SK-N-SH (cell line): ENCODE measurements at regions not wholly inside any gene's neighbourhood (a gene's known extent, or its start where the extent isn't known, plus 50 kb on each side); places are given as distances from the start of the nearest gene placed in this dataset.

Experiments used
- CTCF ChIA-PET: fragments of 300-600, 350-600 bp; formaldehyde crosslinking; extraction: SDS; loops from one replicate; lab custom pipeline; 2021; lab: Yijun Ruan, JAX
- POLR2A ChIA-PET: fragments of 350-600 bp; sonication (Branson Sonifier 250); formaldehyde crosslinking; extraction: SDS; loops from one replicate; lab custom pipeline; 2020; ENCODE audit warnings: antibody characterized with exemption, inconsistent platforms; lab: Yijun Ruan, JAX
- DNase-seq: peaks from one replicate; pipeline ENCODE4 v3.0.0; 2012
- H2AFZ ChIP-seq: fragments of 200-600 bp; sonication (generic); 2 replicates; pipeline ENCODE4 v1.8.1; 2016; ENCODE audit warnings: antibody characterized with exemption, mild to moderate bottlenecking, low read depth
- H3F3A ChIP-seq: fragments of 200-600 bp; sonication (generic); replicated peaks from 2 replicates; pipeline ENCODE3; 2016; ENCODE audit warnings: antibody characterized with exemption, mild to moderate bottlenecking; ENCODE audit not compliant: insufficient read depth
- H3K27ac ChIP-seq, 2 experiments: fragments of 200-500 bp in 1 of 2; fragments of 200-600 bp in 1 of 2; sonication (Bioruptor generic) in 1 of 2; sonication (generic), shearing (Covaris generic) in 1 of 2; 2 replicates each; pipeline versions ENCODE4 v1.5.1 to v1.6.1; 2014 to 2016; ENCODE audit warnings: low read depth in 2 of 2, inconsistent platforms in 1 of 2, low read length in 1 of 2, mild to moderate bottlenecking in 1 of 2, mixed read lengths in 1 of 2
- H3K27me3 ChIP-seq: fragments of 200-600 bp; sonication (generic), shearing (Covaris generic); 2 replicates; pipeline ENCODE4 v1.6.1; 2016; ENCODE audit warnings: mixed run types; ENCODE audit not compliant: insufficient read depth
- H3K36me3 ChIP-seq, 2 experiments: fragments of 200-500 bp in 1 of 2; fragments of 200-600 bp in 1 of 2; sonication (Bioruptor generic) in 1 of 2; sonication (generic) in 1 of 2; replicated peaks in 1 of 2; 2 replicates each; pipeline versions ENCODE3 to v1.5.1; 2014 to 2016; ENCODE audit warnings: low read length in 1 of 2, mild to moderate bottlenecking in 1 of 2; ENCODE audit not compliant: insufficient read depth in 2 of 2, control insufficient read depth in 1 of 2
- H3K4me1 ChIP-seq, 2 experiments: fragments of 200-500 bp in 1 of 2; fragments of 200-600 bp in 1 of 2; sonication (Bioruptor generic) in 1 of 2; sonication (generic), shearing (Covaris generic) in 1 of 2; 2 replicates each; pipeline versions ENCODE4 v1.5.1 to v1.6.1; 2014 to 2016; ENCODE audit warnings: low read depth in 1 of 2, low read length in 1 of 2, mixed run types in 1 of 2; ENCODE audit not compliant: insufficient read depth in 2 of 2, control insufficient read depth in 1 of 2
- H3K4me2 ChIP-seq: fragments of 200-600 bp; sonication (generic), shearing (Covaris generic); 2 replicates; pipeline ENCODE4 v1.6.1; 2017; ENCODE audit warnings: mixed run types
- H3K4me3 ChIP-seq, 2 experiments: fragments of 200-500 bp in 1 of 2; fragments of 200-600 bp in 1 of 2; sonication (Bioruptor generic) in 1 of 2; sonication (generic), shearing (Covaris generic) in 1 of 2; 2 replicates each; pipeline versions ENCODE4 v1.5.1 to v1.8.1; 2014 to 2016; ENCODE audit warnings: low read depth in 2 of 2, inconsistent platforms in 1 of 2, low read length in 1 of 2, mild to moderate bottlenecking in 1 of 2, mixed read lengths in 1 of 2, moderate library complexity in 1 of 2
- H3K79me2 ChIP-seq: fragments of 200-600 bp; sonication (generic); 2 replicates; pipeline ENCODE4 v1.8.1; 2017; ENCODE audit warnings: mild to moderate bottlenecking; ENCODE audit not compliant: insufficient read depth
- H3K9ac ChIP-seq: fragments of 200-600 bp; sonication (generic); 2 replicates; pipeline ENCODE4 v1.6.1; 2017; ENCODE audit warnings: mixed run types
- H3K9me2 ChIP-seq: fragments of 200-600 bp; sonication (generic); 2 replicates; pipeline ENCODE4 v1.6.1; 2017; ENCODE audit warnings: mixed run types
- H3K9me3 ChIP-seq: fragments of 200-600 bp; sonication (generic); 2 replicates; pipeline ENCODE4 v1.6.1; 2017; ENCODE audit warnings: mixed run types, mild to moderate bottlenecking, moderate library complexity
- H4K20me1 ChIP-seq: fragments of 200-600 bp; sonication (generic); 2 replicates; pipeline ENCODE4 v1.6.1; 2017; ENCODE audit warnings: mild to moderate bottlenecking, mixed run types; ENCODE audit not compliant: insufficient read depth
- ELF1 ChIP-seq: IDR thresholded peaks from 2 replicates; pipeline ENCODE4 v1.4.0; 2012
- GATA2 ChIP-seq: sonication (generic); formaldehyde crosslinking; IDR thresholded peaks from 2 replicates; pipeline ENCODE4 v1.5.0; 2020; ENCODE audit warnings: mild to moderate bottlenecking, missing genetic modification reagents
- NRF1 ChIP-seq: IDR thresholded peaks from 2 replicates; pipeline ENCODE4 v1.6.1; 2012; ENCODE audit warnings: low read depth, mild to moderate bottlenecking, low read length
- PBX3 ChIP-seq: IDR thresholded peaks from 2 replicates; pipeline ENCODE4; 2012
- RCOR1 ChIP-seq: fragments of 150-350 bp; IDR thresholded peaks from 2 replicates; pipeline ENCODE4 v1.6.1; 2017; ENCODE audit warnings: antibody characterized with exemption, low read length
- RFX5 ChIP-seq: IDR thresholded peaks from 2 replicates; pipeline ENCODE4 v1.6.1; 2012; ENCODE audit warnings: mild to moderate bottlenecking, improper control_type of control experiment, low read length
- TAF1 ChIP-seq: IDR thresholded peaks from 2 replicates; pipeline ENCODE4 v1.6.1; 2012; ENCODE audit warnings: low read depth, mild to moderate bottlenecking, low read length, moderate library complexity, borderline replicate concordance
- USF2 ChIP-seq: fragments of 150-350 bp; IDR thresholded peaks from 2 replicates; pipeline ENCODE4 v1.6.1; 2017; ENCODE audit warnings: antibody characterized with exemption, low read length, low read depth, borderline replicate concordance
- YY1 ChIP-seq: IDR thresholded peaks from 2 replicates; pipeline ENCODE4 v1.4.0; 2012; ENCODE audit warnings: low read depth, mild to moderate bottlenecking
- ZBTB33 ChIP-seq: IDR thresholded peaks from 2 replicates; pipeline ENCODE4 v1.4.0; 2012; ENCODE audit warnings: low read depth, borderline replicate concordance
- WGBS: methylation state at CpG from one replicate; pipeline ENCODE4 v1.1.6; 2017; ENCODE audit warnings: low lambda C conversion rate; 5-methylcytosine and 5-hydroxymethylcytosine counted together

- Histone ChIP-seq H3K9me3 (no peaks in the 10 kb centered on the region), H2AFZ (no peak overlapping the region), H3K4me3 (no peak overlapping the region), H4K20me1 (no peaks in the 10 kb centered on the region), H3K4me1 (no peaks in the 10 kb centered on the region; a peak in 1 of 4 replicates), H3K9ac (no peak overlapping the region), H3K36me3 (peaks cover 2 to 7% of the 10 kb centered on the region in 2 experiments), H3K4me2 (no peak overlapping the region), H3K27me3 (no peaks in the 10 kb centered on the region), H3K27ac (no peak overlapping the region), H3F3A (no peaks in the 10 kb centered on the region), H3K9me2 (no peaks in the 10 kb centered on the region), H3K79me2 (no peaks in the 10 kb centered on the region)
- no peak for DNase-seq
- WGBS, result 74% methylated on average over 7 of the region's 7 CpGs
- CTCF ChIA-PET, result interaction anchor here (1.3 to 1.4 kb wide), 2 partner anchors 41 to 55 kb away, joined by 3 to 4 read pairs; no protein-coding TSS in a partner anchor
- TF ChIP-seq TAF1, result no peak
- TF ChIP-seq NRF1, result no peak
- TF ChIP-seq USF2, result no peak
- TF ChIP-seq RCOR1, result no peak
- POLR2A ChIA-PET, result no interaction called here
Observed at GRCh38 chr6:144544266-144544830, 259.2 kb downstream of the UTRN start.

GRCh38 chr6:144546807-144547206, 261.7 kb downstream of the UTRN start:
- Histone ChIP-seq H3K9me2 (no peaks in the 10 kb centered on the region), H3K4me1 (no peaks in the 10 kb centered on the region; a peak in 1 of 4 replicates), H3K79me2 (no peaks in the 10 kb centered on the region), H3K9me3 (no peaks in the 10 kb centered on the region), H3K9ac (no peak overlapping the region), H3K27me3 (no peaks in the 10 kb centered on the region), H2AFZ (no peak overlapping the region), H3K36me3 (peaks cover 5 to 14% of the 10 kb centered on the region in 2 experiments), H3K4me2 (no peak overlapping the region), H3K27ac (no peak overlapping the region), H4K20me1 (no peaks in the 10 kb centered on the region), H3K4me3 (no peak overlapping the region), H3F3A (no peaks in the 10 kb centered on the region)
- POLR2A ChIA-PET, result no interaction called here
- no peak for DNase-seq
- TF ChIP-seq RFX5, result no peak
- TF ChIP-seq GATA2 (CRISPR knock-in tag), result no peak
- TF ChIP-seq YY1, result no peak
- TF ChIP-seq PBX3, result no peak
- no peak for TF ChIP-seq ZBTB33
- TF ChIP-seq ELF1, result no peak
- TF ChIP-seq USF2, result no peak
- 57% methylated on average over 2 of the region's 2 CpGs for WGBS
- CTCF ChIA-PET, result interaction anchor here (0.7 to 1.2 kb wide), 5 partner anchors 9 to 1159 kb away, joined by 3 to 4 read pairs (median 3); no protein-coding TSS in a partner anchor
